OCI-LY1 (cell line): ENCODE measurements at regions not wholly inside any gene's neighbourhood (a gene's known extent, or its start where the extent isn't known, plus 50 kb on each side); places are given as distances from the start of the nearest gene placed in this dataset.

ENCODE experiments used
- EZH2 ChIP-seq: fragments of 200-600 bp; sonication (generic), shearing (Covaris generic); IDR thresholded peaks from 2 replicates; pipeline ENCODE4 v1.8.0; 2017; ENCODE audit warnings: borderline replicate concordance, mixed run types, mild to moderate bottlenecking, antibody characterized with exemption, low read length, moderate library complexity, mixed read lengths
- TF ChIP-seq, protein P1 (sequence below): fragments of 200-600 bp; sonication (generic), shearing (Covaris generic); IDR thresholded peaks from 2 replicates; pipeline ENCODE4 v1.5.1; 2017; ENCODE audit warnings: mild to moderate bottlenecking, antibody characterized with exemption, low read length, moderate library complexity, mixed read lengths

GRCh38 chr20:52918311-52918710, 53.8 kb upstream of the TSHZ2 start:
- TF ChIP-seq, protein P1, sequence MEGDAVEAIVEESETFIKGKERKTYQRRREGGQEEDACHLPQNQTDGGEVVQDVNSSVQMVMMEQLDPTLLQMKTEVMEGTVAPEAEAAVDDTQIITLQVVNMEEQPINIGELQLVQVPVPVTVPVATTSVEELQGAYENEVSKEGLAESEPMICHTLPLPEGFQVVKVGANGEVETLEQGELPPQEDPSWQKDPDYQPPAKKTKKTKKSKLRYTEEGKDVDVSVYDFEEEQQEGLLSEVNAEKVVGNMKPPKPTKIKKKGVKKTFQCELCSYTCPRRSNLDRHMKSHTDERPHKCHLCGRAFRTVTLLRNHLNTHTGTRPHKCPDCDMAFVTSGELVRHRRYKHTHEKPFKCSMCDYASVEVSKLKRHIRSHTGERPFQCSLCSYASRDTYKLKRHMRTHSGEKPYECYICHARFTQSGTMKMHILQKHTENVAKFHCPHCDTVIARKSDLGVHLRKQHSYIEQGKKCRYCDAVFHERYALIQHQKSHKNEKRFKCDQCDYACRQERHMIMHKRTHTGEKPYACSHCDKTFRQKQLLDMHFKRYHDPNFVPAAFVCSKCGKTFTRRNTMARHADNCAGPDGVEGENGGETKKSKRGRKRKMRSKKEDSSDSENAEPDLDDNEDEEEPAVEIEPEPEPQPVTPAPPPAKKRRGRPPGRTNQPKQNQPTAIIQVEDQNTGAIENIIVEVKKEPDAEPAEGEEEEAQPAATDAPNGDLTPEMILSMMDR: no peak
- TF ChIP-seq EZH2: no peak
